ENCODE measurements at regions not wholly inside any gene's neighbourhood (a gene's known extent, or its start where the extent isn't known, plus 50 kb on each side); places are given as distances from the start of the nearest gene placed in this dataset.

- H3K4me3 ChIP-seq (ENCODE audit: low read depth, low read length), result no peak overlapping the region
- no peak for TF ChIP-seq CTCF (IDR thresholded peaks at IDR 0.05; ENCODE audit: low read depth, low read length, missing control alignments)
- in situ Hi-C loops (cut with HindIII; ENCODE audit: low sequenced_read_pairs), result no loop called here
- DNase-seq (ENCODE audit: low read depth), result no peak
Measured at GRCh38 chr6:77318256-77318655, 145.0 kb downstream of the HTR1B start.

GRCh38 chr6:77313595-77313994 is 149.7 kb downstream of the HTR1B start:
- DNase-seq (ENCODE audit: low read depth), result no peak
- TF ChIP-seq CTCF (IDR thresholded peaks at IDR 0.05; ENCODE audit: low read depth, low read length, missing control alignments), result no peak
- in situ Hi-C loops (cut with HindIII; ENCODE audit: low sequenced_read_pairs), result no loop called here
- no peak overlapping the region for H3K4me3 ChIP-seq (ENCODE audit: low read depth, low read length)

GRCh38 chr6:77299931-77300330 is 163.4 kb downstream of the HTR1B start:
- in situ Hi-C loops (cut with HindIII; ENCODE audit: low sequenced_read_pairs), result no loop called here
- no peak for TF ChIP-seq CTCF (IDR thresholded peaks at IDR 0.05; ENCODE audit: low read depth, low read length, missing control alignments)
- DNase-seq (ENCODE audit: low read depth), result no peak
- no peak overlapping the region for H3K4me3 ChIP-seq (ENCODE audit: low read depth, low read length)

- no peak overlapping the region for H3K4me3 ChIP-seq (ENCODE audit: low read depth, low read length)
- no peak for DNase-seq (ENCODE audit: low read depth)
- in situ Hi-C loops (cut with HindIII; ENCODE audit: low sequenced_read_pairs), result no loop called here
- no peak for TF ChIP-seq CTCF (IDR thresholded peaks at IDR 0.05; ENCODE audit: low read depth, low read length, missing control alignments)
Measured at GRCh38 chr6:77298283-77298682, 165.0 kb downstream of the HTR1B start.

- peak; percentile 42 for DNase-seq (ENCODE audit: low read depth)
- H3K4me3 ChIP-seq (ENCODE audit: low read depth, low read length), result no peak overlapping the region
- in situ Hi-C loops (cut with HindIII; ENCODE audit: low sequenced_read_pairs), result no loop called here
- TF ChIP-seq CTCF (IDR thresholded peaks at IDR 0.05; ENCODE audit: low read depth, low read length, missing control alignments), result no peak
Measured at GRCh38 chr6:77292564-77293546, 170.4 kb downstream of the HTR1B start.

GRCh38 chr6:77290798-77291197 is 172.5 kb downstream of the HTR1B start:
- DNase-seq (ENCODE audit: low read depth), result no peak
- no peak overlapping the region for H3K4me3 ChIP-seq (ENCODE audit: low read depth, low read length)
- in situ Hi-C loops (cut with HindIII; ENCODE audit: low sequenced_read_pairs), result no loop called here
- no peak for TF ChIP-seq CTCF (IDR thresholded peaks at IDR 0.05; ENCODE audit: low read depth, low read length, missing control alignments)

All from astrocyte of the cerebellum (primary cell).